HG02938 (cell line): ENCODE measurements at regions not wholly inside any gene's neighbourhood (a gene's known extent, or its start where the extent isn't known, plus 50 kb on each side); places are given as distances from the start of the nearest gene placed in this dataset.
A peak's percentile ranks its signal among the peaks of the same experiment; 100 is the strongest.

Experiments
- ATAC-seq: cut with Tn5 transposase; IDR thresholded peaks from one replicate; pipeline ENCODE4 v1.9.1; 2021; ENCODE audit warnings: mild to moderate bottlenecking, moderate library complexity; ENCODE audit not compliant: unreplicated experiment

- ATAC-seq, result no peak
These were observed 306.5 kb downstream of the SQOR start for GRCh38 chr15:45941367-45941766.

DNA sequence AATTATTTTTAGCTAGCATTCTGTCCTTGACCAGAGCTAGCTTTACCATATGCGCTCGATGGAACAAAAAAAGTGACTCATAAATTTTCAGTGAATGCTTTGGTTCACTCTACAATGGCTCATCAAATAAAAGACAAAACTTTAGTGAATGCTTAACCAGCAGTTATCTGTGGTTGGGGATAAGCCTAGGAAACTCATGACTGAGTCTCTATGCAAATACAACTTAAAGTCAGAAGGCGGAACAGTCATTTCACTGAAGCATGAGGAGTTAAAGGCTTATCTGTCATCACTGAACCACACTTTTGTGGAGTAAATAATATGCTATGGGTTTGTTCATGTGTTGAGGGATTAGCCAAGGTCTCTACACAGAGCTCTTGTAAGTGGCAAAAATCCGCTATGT lies 308.4 kb downstream of the SQOR start:
- ATAC-seq, result peak; percentile 76

GRCh38 chr15:45946111-45946510 lies 311.3 kb downstream of the SQOR start:
- no peak for ATAC-seq

DNA sequence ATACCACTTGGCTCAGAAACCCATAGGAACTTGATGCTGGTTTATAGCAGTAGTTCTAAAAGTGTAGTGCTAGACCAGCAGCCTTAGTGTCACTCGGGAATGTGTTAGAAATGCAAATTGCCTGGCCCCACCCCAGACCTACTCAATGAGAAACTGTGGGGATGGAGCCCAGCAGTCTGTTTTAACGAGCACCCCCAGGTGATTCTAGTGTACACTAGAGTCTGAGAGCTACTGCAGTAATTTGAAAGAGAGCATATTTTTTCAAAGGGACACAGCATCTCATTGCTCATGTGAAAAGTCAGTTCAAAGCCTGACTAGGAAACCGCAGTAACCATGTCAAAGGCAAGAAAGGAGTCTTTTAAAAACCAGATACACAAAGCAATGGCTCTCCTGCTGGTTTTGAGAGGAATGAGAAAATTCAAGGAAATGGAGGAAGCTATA lies 313.4 kb downstream of the SQOR start:
- ATAC-seq, result no peak

DNA sequence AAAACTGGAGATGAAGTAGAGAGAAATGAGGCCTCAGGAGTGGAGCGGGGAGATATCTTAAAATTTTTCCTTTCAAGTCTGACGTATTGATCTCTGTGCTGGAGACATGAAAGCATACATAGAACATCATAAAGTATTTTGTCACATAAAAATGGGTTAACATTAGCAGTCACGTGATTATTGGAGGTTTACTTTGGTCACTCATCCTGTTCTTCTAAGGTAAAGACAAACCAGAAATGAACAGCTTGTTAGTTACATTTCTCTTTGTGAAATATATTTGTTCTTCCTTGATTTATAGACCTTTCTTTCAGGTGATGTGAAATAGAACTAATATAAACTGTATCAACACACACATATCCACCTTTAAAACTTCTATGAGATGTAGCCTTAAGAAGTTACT lies 324.1 kb downstream of the SQOR start:
- ATAC-seq, result no peak

DNA sequence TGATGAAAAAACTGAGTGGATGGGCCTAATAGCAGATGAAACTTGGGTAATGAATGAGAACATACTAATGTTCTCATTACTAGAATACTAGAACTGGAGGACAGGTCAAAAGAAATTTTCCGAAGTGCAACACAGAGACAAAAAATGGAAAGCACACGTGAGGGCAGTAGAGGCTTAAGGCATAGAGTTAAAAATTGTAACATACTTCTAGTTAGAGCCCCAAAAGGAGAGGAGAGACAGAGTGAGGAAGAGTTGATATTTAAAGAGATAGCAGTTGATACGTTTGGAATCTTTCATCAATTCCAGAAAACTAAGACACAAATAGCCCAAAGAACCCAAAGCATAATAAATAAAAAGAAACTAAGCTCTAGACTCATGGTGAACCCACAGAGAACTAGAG lies 327.9 kb downstream of the SQOR start:
- no peak for ATAC-seq

- ATAC-seq, result no peak
These were observed 335.7 kb downstream of the SQOR start for GRCh38 chr15:45970542-45970941.

- no peak for ATAC-seq
These were observed 345.5 kb downstream of the SQOR start for GRCh38 chr15:45980366-45980765.

DNA sequence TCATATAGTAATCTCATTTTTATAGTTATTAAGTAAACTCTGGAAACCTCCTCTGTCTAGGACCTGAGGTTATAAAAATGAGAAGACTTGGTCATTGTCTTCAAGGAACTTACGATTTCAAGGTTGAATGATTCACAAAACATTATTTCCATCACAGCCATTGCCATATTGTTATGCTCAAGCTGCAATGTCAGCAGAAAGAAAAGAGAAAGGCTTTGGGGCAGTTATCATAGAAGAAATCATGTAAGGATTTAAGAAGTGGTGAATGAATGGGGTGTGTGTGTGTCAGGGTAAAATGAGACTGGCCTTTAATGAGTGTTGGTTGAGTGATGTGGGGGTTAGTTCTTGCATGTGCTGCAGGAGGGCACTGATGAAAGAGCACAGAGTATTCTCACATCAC lies 346.8 kb downstream of the SQOR start:
- ATAC-seq, result no peak

GRCh38 chr15:45991863-45992262 lies 357.0 kb downstream of the SQOR start:
- no peak for ATAC-seq

- ATAC-seq, result no peak
These were observed 358.2 kb downstream of the SQOR start for GRCh38 chr15:45993072-45993471.

DNA sequence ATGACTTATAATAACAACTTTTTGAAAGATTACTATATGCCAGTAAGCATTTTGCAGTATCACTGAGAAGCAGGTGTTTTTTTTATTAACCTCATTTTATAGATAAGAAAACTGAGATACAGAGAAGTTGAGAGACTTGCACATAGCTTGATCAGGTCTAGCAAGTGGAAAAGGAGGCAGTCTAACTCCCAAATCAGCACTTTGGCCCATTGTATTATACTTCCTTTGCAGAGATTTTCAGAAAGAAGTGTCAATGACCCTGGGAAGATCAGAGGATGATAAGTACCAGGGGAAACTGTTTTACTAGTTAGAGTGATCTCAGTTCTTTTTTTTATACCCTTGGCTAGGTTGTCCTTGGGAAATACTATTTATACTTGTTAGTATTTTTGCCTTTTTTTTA lies 358.7 kb downstream of the SQOR start:
- no peak for ATAC-seq

DNA sequence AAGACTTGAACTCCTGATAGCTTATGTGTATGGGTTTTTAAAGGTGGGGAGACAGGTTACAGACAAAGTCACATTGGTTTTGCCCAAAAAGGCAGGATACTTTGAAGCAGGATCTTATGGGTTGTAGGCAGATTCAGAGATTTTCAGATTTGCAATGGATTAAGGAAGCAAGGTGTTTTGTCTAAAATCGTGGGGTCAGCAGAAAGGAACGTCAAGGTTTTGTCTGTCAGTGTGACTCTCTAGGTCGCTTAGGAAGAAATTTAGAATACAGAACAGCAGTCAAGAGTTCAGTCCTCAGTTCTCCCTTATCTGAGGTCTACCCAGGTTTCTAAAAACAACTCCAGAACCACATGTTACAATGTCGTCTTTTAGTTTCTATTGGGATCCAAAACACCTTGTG lies 361.0 kb downstream of the SQOR start:
- ATAC-seq, result no peak

- no peak for ATAC-seq
These were observed 379.7 kb downstream of the SQOR start for GRCh38 chr15:46014532-46014931.

DNA sequence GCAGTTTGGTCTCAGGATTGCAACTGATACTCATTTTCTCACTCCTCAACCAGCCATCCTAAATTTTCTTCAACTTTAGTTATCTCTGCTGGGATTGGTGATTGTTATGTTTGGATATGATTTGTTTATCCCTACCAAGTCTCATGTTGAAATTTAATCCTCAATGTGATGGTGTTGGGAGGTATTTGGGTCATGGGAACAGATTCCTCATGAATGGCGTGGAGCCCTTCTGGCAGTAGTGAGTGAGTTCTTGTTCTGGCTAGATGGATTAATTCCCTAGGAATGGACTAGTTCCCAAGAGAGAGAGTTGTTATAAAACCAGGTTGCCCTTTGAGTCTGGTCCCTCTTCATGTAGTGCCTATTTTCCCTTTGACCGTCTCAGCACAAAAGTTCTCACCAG lies 399.9 kb downstream of the SQOR start:
- no peak for ATAC-seq

- no peak for ATAC-seq
These were observed 404.9 kb downstream of the SQOR start for GRCh38 chr15:46039703-46040102.

DNA sequence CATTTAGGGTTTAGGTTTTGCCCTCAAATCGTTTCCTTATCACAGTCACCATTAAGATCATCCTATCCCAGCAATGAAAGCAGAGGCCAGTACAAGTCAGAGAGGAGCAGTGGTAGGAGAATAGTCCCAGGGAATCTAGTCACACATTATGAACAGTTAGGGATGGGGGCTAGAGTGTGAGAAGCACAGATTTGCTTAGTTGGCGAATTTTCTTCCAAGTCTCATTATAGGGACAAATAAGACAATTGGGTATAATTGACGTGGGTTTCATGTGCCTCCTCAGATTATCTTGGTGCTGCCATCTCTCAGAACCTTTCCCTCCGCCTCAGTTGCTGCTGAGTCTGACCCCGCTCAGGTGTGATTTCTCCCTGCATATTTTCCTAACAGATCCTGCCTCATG lies 407.1 kb downstream of the SQOR start:
- ATAC-seq, result no peak

DNA sequence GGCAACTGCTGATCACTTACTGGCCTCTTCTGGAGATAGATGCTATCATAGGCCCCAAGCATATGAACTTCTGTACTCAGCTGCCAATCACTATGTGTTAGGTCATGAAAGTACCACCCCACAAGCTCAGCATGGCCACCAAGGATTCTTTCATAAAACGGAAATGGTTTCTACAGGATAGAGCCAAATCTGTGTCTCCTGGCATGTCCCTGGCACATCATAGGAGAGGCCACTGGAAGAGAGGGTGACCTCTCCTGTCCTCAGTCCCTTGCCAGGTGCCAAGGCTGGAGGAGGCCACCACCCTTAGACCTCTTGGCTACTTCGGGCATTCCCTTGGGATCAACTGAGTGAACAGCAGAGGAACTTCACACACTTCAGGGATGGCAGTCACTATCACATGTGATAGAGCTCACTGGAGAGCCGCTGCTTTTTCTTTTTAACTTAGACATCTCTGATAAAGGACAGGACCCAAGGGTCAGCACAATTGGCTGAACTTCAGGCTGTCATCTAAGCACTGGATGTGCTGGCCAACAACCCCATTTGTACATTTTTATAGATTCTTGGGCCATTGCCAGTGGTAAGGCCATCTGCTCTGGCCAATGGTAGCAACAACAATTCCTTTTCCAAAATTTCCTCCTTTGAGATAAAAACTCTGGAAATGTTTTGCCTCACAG lies 425.2 kb downstream of the SQOR start:
- ATAC-seq, result no peak

- ATAC-seq, result no peak
These were observed 426.2 kb downstream of the SQOR start for GRCh38 chr15:46061002-46061401.

- ATAC-seq, result no peak
These were observed 442.4 kb downstream of the SQOR start for GRCh38 chr15:46077220-46077619.

DNA sequence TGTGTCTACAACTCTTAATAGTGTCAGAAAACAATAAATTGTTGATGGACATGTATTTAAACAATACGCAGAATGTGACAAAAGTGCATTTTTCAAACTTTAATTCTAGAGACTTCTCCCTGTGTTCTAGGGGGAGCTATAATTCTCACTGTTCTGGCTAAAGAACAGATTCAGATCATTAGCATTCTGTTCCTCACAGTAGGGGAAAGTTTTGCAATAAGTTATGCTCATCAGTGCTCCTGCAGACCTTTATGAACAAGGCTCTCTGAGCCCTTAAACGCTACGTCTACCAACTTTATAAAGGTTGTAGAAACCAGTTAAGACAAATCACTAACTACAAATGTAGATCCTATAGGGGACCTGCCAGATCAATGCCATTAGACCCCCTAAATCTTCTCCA lies 444.2 kb downstream of the SQOR start:
- ATAC-seq, result no peak

GRCh38 chr15:46080016-46080415 lies 445.2 kb downstream of the SQOR start:
- ATAC-seq, result no peak
